ENCODE measurements at regions not wholly inside any gene's neighbourhood (a gene's known extent, or its start where the extent isn't known, plus 50 kb on each side); places are given as distances from the start of the nearest gene placed in this dataset.
"Not testable (repeated sequence)": the region's sequence is repeated elsewhere in the genome, so short reads cannot be mapped to it uniquely, and the experiment has no call there.

GRCh38 chr12:61232040-61232439 is 1028.2 kb upstream of the USP15 start:
- H3K4me3 ChIP-seq (ENCODE audit: low read depth, low read length): no peak overlapping the region
- TF ChIP-seq, protein P1, sequence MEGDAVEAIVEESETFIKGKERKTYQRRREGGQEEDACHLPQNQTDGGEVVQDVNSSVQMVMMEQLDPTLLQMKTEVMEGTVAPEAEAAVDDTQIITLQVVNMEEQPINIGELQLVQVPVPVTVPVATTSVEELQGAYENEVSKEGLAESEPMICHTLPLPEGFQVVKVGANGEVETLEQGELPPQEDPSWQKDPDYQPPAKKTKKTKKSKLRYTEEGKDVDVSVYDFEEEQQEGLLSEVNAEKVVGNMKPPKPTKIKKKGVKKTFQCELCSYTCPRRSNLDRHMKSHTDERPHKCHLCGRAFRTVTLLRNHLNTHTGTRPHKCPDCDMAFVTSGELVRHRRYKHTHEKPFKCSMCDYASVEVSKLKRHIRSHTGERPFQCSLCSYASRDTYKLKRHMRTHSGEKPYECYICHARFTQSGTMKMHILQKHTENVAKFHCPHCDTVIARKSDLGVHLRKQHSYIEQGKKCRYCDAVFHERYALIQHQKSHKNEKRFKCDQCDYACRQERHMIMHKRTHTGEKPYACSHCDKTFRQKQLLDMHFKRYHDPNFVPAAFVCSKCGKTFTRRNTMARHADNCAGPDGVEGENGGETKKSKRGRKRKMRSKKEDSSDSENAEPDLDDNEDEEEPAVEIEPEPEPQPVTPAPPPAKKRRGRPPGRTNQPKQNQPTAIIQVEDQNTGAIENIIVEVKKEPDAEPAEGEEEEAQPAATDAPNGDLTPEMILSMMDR (conservative IDR thresholded peaks at IDR 0.05; ENCODE audit: low read depth, low read length): no peak
- no peak for DNase-seq (ENCODE audit: low read depth)

DNA sequence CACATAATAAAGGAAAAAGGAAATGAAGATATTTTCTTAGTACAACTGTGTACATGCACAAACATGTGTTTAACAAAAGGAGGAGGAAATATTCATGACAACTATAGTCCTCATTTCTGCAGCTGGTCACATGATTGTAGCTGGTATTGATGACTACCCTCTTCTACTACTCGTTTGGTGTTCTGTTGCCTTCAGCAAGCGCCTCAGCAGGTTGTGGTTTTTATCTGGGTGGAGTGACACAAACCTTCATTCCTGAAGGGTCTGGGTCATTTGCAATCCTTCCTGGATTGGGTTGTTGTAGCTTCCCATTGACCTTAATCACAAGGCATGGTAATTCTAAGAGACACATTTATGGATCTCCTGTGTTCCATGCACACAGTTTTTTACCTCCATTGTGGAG is 1009.9 kb upstream of the USP15 start:
- no peak for DNase-seq (ENCODE audit: low read depth)
- H3K4me3 ChIP-seq (ENCODE audit: low read depth, low read length): no peak overlapping the region
- TF ChIP-seq, protein P1 (conservative IDR thresholded peaks at IDR 0.05; ENCODE audit: low read depth, low read length): no peak

GRCh38 chr12:61251076-61251475 is 1009.1 kb upstream of the USP15 start:
- no peak overlapping the region for H3K4me3 ChIP-seq (ENCODE audit: low read depth, low read length)
- DNase-seq (ENCODE audit: low read depth): no peak
- TF ChIP-seq, protein P1 (conservative IDR thresholded peaks at IDR 0.05; ENCODE audit: low read depth, low read length): no peak

GRCh38 chr12:61254225-61254624 is 1006.0 kb upstream of the USP15 start:
- no peak overlapping the region for H3K4me3 ChIP-seq (ENCODE audit: low read depth, low read length)
- no peak for DNase-seq (ENCODE audit: low read depth)
- TF ChIP-seq, protein P1 (conservative IDR thresholded peaks at IDR 0.05; ENCODE audit: low read depth, low read length): no peak

GRCh38 chr12:61264294-61264693 is 995.9 kb upstream of the USP15 start:
- H3K4me3 ChIP-seq (ENCODE audit: low read depth, low read length); DNase-seq (ENCODE audit: low read depth): not testable (repeated sequence)

- H3K4me3 ChIP-seq (ENCODE audit: low read depth, low read length): no peak overlapping the region
- TF ChIP-seq, protein P1 (conservative IDR thresholded peaks at IDR 0.05; ENCODE audit: low read depth, low read length): no peak
- DNase-seq (ENCODE audit: low read depth): no peak
These were observed 992.7 kb upstream of the USP15 start for GRCh38 chr12:61267474-61267873.

DNA sequence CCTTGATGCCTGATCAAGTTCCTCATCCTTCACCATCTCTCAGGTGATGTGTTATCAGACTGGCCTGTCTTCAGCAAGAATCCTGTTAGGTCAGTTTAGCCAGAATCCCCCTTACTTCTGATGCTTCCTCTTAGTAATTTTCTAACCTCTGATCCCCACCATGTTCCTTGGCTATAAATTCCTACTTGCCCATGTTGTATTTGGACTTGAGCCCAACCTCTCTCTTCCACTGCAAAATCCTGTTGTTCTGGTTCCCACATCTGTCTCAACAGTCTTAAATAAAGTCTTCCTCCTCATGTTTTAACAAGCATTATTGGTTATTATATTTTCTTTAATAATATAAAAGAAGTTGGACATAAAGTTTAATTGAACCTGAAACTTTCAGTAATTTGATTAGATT is 987.8 kb upstream of the USP15 start:
- TF ChIP-seq, protein P1 (conservative IDR thresholded peaks at IDR 0.05; ENCODE audit: low read depth, low read length): no peak
- DNase-seq (ENCODE audit: low read depth): no peak
- H3K4me3 ChIP-seq (ENCODE audit: low read depth, low read length): no peak overlapping the region

All from epithelial cell of proximal tubule (primary cell).